ENCODE measurements at regions not wholly inside any gene's neighbourhood (a gene's known extent, or its start where the extent isn't known, plus 50 kb on each side); places are given as distances from the start of the nearest gene placed in this dataset.

- WGBS, 2 experiments (ENCODE audit: low coverage in 1 of 2, low lambda C conversion rate in 2 of 2, missing lambda C conversion rate in 2 of 2): 29% methylated on average over 4 of the region's 4 CpGs
Measured at GRCh38 chr11:23865341-23865975, 631.4 kb upstream of the LUZP2 start.

GRCh38 chr11:23866641-23867040 lies 630.2 kb upstream of the LUZP2 start:
- no peaks in the 10 kb centered on the region for H4K20me1 ChIP-seq (ENCODE audit: insufficient read depth)
- no peaks in the 10 kb centered on the region for H3K36me3 ChIP-seq (ENCODE audit: low read depth)
- no peaks in the 10 kb centered on the region for H3K27me3 ChIP-seq (replicated peaks; ENCODE audit: insufficient read depth)
- peak; percentile 40 for DNase-seq
- peaks cover 21% of the 10 kb centered on the region for H3F3A ChIP-seq (ENCODE audit: insufficient read depth)
- no peaks in the 10 kb centered on the region for H3K79me2 ChIP-seq (ENCODE audit: insufficient read depth)
- H3K27ac ChIP-seq: peak overlapping the region; percentile 64; the same call in 1 of the 2 replicates
- no peak overlapping the region for H3K4me3 ChIP-seq
- TF ChIP-seq EZH2phosphoT487 (IDR thresholded peaks at IDR 0.05; ENCODE audit: insufficient read depth, low read depth) (no peak), EZH2 (IDR thresholded peaks at IDR 0.05; ENCODE audit: insufficient read depth, poor library complexity, severe bottlenecking) (no peak)
- no peaks in the 10 kb centered on the region for H3K9me2 ChIP-seq (ENCODE audit: insufficient read depth)
- H3K4me2 ChIP-seq (ENCODE audit: unreplicated experiment): no peak overlapping the region
- in situ Hi-C loops (cut with MboI): no loop called here
- H3K9ac ChIP-seq: no peak overlapping the region
- peaks cover 20% of the 10 kb centered on the region for H3K4me1 ChIP-seq (ENCODE audit: insufficient read depth)
- no peak overlapping the region for H2AFZ ChIP-seq
- 36 to 41% methylated on average over 1 of the region's 1 CpG for WGBS, 2 experiments (ENCODE audit: low coverage in 1 of 2, low lambda C conversion rate in 2 of 2, missing lambda C conversion rate in 2 of 2)
- H3K9me3 ChIP-seq (ENCODE audit: low read depth): no peaks in the 10 kb centered on the region

More at GRCh38 chr11:23865341-23865975, 631.4 kb upstream of the LUZP2 start:
- no peaks in the 10 kb centered on the region for H3K36me3 ChIP-seq (ENCODE audit: low read depth)
- no peaks in the 10 kb centered on the region for H3K9me3 ChIP-seq (ENCODE audit: low read depth)
- H3K4me3 ChIP-seq: no peak overlapping the region
- DNase-seq: peak; percentile 59
- H3K79me2 ChIP-seq (ENCODE audit: insufficient read depth): no peaks in the 10 kb centered on the region
- H3K27me3 ChIP-seq (replicated peaks; ENCODE audit: insufficient read depth): no peaks in the 10 kb centered on the region
- no peak overlapping the region for H3K9ac ChIP-seq
- peaks cover 20% of the 10 kb centered on the region for H3K4me1 ChIP-seq (ENCODE audit: insufficient read depth)
- H2AFZ ChIP-seq: peak overlapping the region; percentile 78
- H3K9me2 ChIP-seq (ENCODE audit: insufficient read depth): no peaks in the 10 kb centered on the region
- no peak overlapping the region for H3K4me2 ChIP-seq (ENCODE audit: unreplicated experiment)
- no peak for TF ChIP-seq EZH2 (IDR thresholded peaks at IDR 0.05; ENCODE audit: insufficient read depth, poor library complexity, severe bottlenecking)
- no peak for TF ChIP-seq EZH2phosphoT487 (IDR thresholded peaks at IDR 0.05; ENCODE audit: insufficient read depth, low read depth)
- in situ Hi-C loops (cut with MboI): no loop called here
- peaks cover 21% of the 10 kb centered on the region for H3F3A ChIP-seq (ENCODE audit: insufficient read depth)
- H3K27ac ChIP-seq: peak overlapping the region; percentile 64
- H4K20me1 ChIP-seq (ENCODE audit: insufficient read depth): no peaks in the 10 kb centered on the region

- no peaks in the 10 kb centered on the region for H4K20me1 ChIP-seq (ENCODE audit: insufficient read depth)
- H3K4me2 ChIP-seq (ENCODE audit: unreplicated experiment): no peak overlapping the region
- TF ChIP-seq EZH2 (IDR thresholded peaks at IDR 0.05; ENCODE audit: insufficient read depth, poor library complexity, severe bottlenecking) (no peak), EZH2phosphoT487 (IDR thresholded peaks at IDR 0.05; ENCODE audit: insufficient read depth, low read depth) (no peak)
- H3K27me3 ChIP-seq (replicated peaks; ENCODE audit: insufficient read depth): no peaks in the 10 kb centered on the region
- in situ Hi-C loops (cut with MboI): no loop called here
- no peak overlapping the region for H3K9ac ChIP-seq
- 0 out of 2 replicates have a peak, but pooled peaks cover under 1% of the 10 kb centered on the region for H3K9me2 ChIP-seq (ENCODE audit: insufficient read depth)
- H3K4me3 ChIP-seq: no peak overlapping the region
- H3K4me1 ChIP-seq (ENCODE audit: insufficient read depth): peaks cover 20% of the 10 kb centered on the region
- no peak overlapping the region for H2AFZ ChIP-seq
- H3K36me3 ChIP-seq (ENCODE audit: low read depth): no peaks in the 10 kb centered on the region
- H3K27ac ChIP-seq: no peak overlapping the region
- H3F3A ChIP-seq (ENCODE audit: insufficient read depth): peaks cover 21% of the 10 kb centered on the region
- no peaks in the 10 kb centered on the region for H3K79me2 ChIP-seq (ENCODE audit: insufficient read depth)
- DNase-seq: no peak
- 78 to 80% methylated on average over 2 of the region's 2 CpGs for WGBS, 2 experiments (ENCODE audit: low coverage in 1 of 2, low lambda C conversion rate in 2 of 2, missing lambda C conversion rate in 2 of 2)
- no peaks in the 10 kb centered on the region for H3K9me3 ChIP-seq (ENCODE audit: low read depth)
Measured at GRCh38 chr11:23869671-23870070, 627.2 kb upstream of the LUZP2 start.

- H3K9ac ChIP-seq: no peak overlapping the region
- TF ChIP-seq EZH2phosphoT487 (IDR thresholded peaks at IDR 0.05; ENCODE audit: insufficient read depth, low read depth) (no peak), EZH2 (IDR thresholded peaks at IDR 0.05; ENCODE audit: insufficient read depth, poor library complexity, severe bottlenecking) (no peak)
- no peaks in the 10 kb centered on the region for H3K4me1 ChIP-seq (ENCODE audit: insufficient read depth)
- 32 to 47% methylated on average over 2 of the region's 2 CpGs for WGBS, 2 experiments (ENCODE audit: low coverage in 1 of 2, low lambda C conversion rate in 2 of 2, missing lambda C conversion rate in 2 of 2)
- no peak for DNase-seq
- no peaks in the 10 kb centered on the region for H3K79me2 ChIP-seq (ENCODE audit: insufficient read depth)
- no peaks in the 10 kb centered on the region for H3F3A ChIP-seq (ENCODE audit: insufficient read depth)
- H2AFZ ChIP-seq: no peak overlapping the region
- H3K9me3 ChIP-seq (ENCODE audit: low read depth): no peaks in the 10 kb centered on the region
- no peak overlapping the region for H3K27ac ChIP-seq
- H4K20me1 ChIP-seq (ENCODE audit: insufficient read depth): no peaks in the 10 kb centered on the region
- H3K9me2 ChIP-seq (ENCODE audit: insufficient read depth): peaks cover 4% of the 10 kb centered on the region; the same call in 1 of the 2 replicates
- H3K27me3 ChIP-seq (replicated peaks; ENCODE audit: insufficient read depth): no peaks in the 10 kb centered on the region
- in situ Hi-C loops (cut with MboI): no loop called here
- H3K4me2 ChIP-seq (ENCODE audit: unreplicated experiment): no peak overlapping the region
- no peak overlapping the region for H3K4me3 ChIP-seq
- H3K36me3 ChIP-seq (ENCODE audit: low read depth): no peaks in the 10 kb centered on the region
Measured at GRCh38 chr11:23873406-23873805, 623.4 kb upstream of the LUZP2 start.

Data from GM23248 (cell line).